IMR-90 (cell line): ENCODE measurements at regions not wholly inside any gene's neighbourhood (a gene's known extent, or its start where the extent isn't known, plus 50 kb on each side); places are given as distances from the start of the nearest gene placed in this dataset.

Source experiments
- ATAC-seq: fragments of 200-7000 bp; cut with Tn5 transposase; 2 replicates; pipeline ENCODE4 v1.9.1; 2020; ENCODE audit warnings: low read depth, mild to moderate bottlenecking, moderate library complexity
- BruUV-seq: library from RNA; stranded (reverse); fragments of 400-500 nt; replicated peaks from 2 replicates; lab custom pipeline; 2021; lab: Mats Ljungman, UMichigan
- CTCF ChIA-PET: fragments of 300-600 bp; formaldehyde crosslinking; extraction: SDS; loops from one replicate; lab custom pipeline; 2021; ENCODE audit warnings: antibody characterized with exemption; lab: Yijun Ruan, JAX
- POLR2A ChIA-PET: fragments of 300-600 bp; sonication (Branson Sonifier 250); formaldehyde crosslinking; loops from one replicate; lab custom pipeline; 2022; ENCODE audit warnings: antibody characterized with exemption; ENCODE audit not compliant: unreplicated experiment; lab: Charles Lee
- DNase-seq: peaks from one replicate; pipeline ENCODE4 v3.0.0; 2013
- H2AFZ ChIP-seq: replicated peaks from 2 replicates; pipeline ENCODE3; 2013; ENCODE audit warnings: low read length, mild to moderate bottlenecking; ENCODE audit not compliant: poor library complexity
- H2AK5ac ChIP-seq: 2 replicates; pipeline ENCODE4 v1.6.1; 2013; ENCODE audit warnings: low read depth, low read length, inconsistent platforms
- H2AK9ac ChIP-seq: replicated peaks from 2 replicates; pipeline ENCODE3; 2013; ENCODE audit warnings: mild to moderate bottlenecking, low read depth, low read length, moderate library complexity; ENCODE audit not compliant: poor library complexity
- H2BK120ac ChIP-seq: 2 replicates; pipeline ENCODE4 v1.6.1; 2013; ENCODE audit warnings: low read depth, low read length, inconsistent platforms
- H2BK15ac ChIP-seq: 3 replicates; pipeline ENCODE4 v1.6.1; 2013; ENCODE audit warnings: low read depth, low read length, inconsistent platforms
- H2BK20ac ChIP-seq: 2 replicates; pipeline ENCODE4 v1.6.1; 2013; ENCODE audit warnings: low read depth, mild to moderate bottlenecking, inconsistent platforms, low read length, moderate library complexity
- H2BK5ac ChIP-seq: 2 replicates; pipeline ENCODE4 v1.6.1; 2013; ENCODE audit warnings: mild to moderate bottlenecking, low read depth, low read length, inconsistent platforms; ENCODE audit not compliant: poor library complexity, severe bottlenecking
- H3K14ac ChIP-seq: replicated peaks from 2 replicates; pipeline ENCODE4 v1.6.1; 2013; ENCODE audit warnings: low read depth, low read length, inconsistent platforms
- H3K18ac ChIP-seq: 2 replicates; pipeline ENCODE4 v1.6.1; 2013; ENCODE audit warnings: low read depth, low read length, control low read depth
- H3K23ac ChIP-seq: 2 replicates; pipeline ENCODE4 v1.6.1; 2013; ENCODE audit warnings: low read depth, low read length, inconsistent platforms
- H3K27ac ChIP-seq: 2 replicates; pipeline ENCODE4 v1.5.1; 2013; ENCODE audit warnings: mild to moderate bottlenecking, control low read depth, low read length; ENCODE audit not compliant: insufficient read depth
- H3K27me3 ChIP-seq: 2 replicates; pipeline ENCODE4 v1.6.1; 2013; ENCODE audit warnings: low read length; ENCODE audit not compliant: control insufficient read depth, insufficient read depth
- H3K36me3 ChIP-seq: 2 replicates; pipeline ENCODE4 v1.6.1; 2013; ENCODE audit warnings: low read length, mixed read lengths; ENCODE audit not compliant: control insufficient read depth, insufficient read depth
- H3K4ac ChIP-seq: 2 replicates; pipeline ENCODE4 v1.6.1; 2013; ENCODE audit warnings: low read depth, low read length, inconsistent platforms
- H3K4me1 ChIP-seq: 2 replicates; pipeline ENCODE4 v1.6.1; 2013; ENCODE audit warnings: low read length, mixed read lengths; ENCODE audit not compliant: control insufficient read depth, insufficient read depth
- H3K4me2 ChIP-seq: 2 replicates; pipeline ENCODE4 v1.6.1; 2013; ENCODE audit warnings: low read depth, mild to moderate bottlenecking, control low read depth, low read length, moderate library complexity
- H3K4me3 ChIP-seq: 2 replicates; pipeline ENCODE4 v1.5.1; 2013; ENCODE audit warnings: low read depth, mild to moderate bottlenecking, control low read depth, low read length, moderate library complexity; ENCODE audit not compliant: insufficient read depth
- H3K56ac ChIP-seq: 2 replicates; pipeline ENCODE4 v1.6.1; 2013; ENCODE audit warnings: low read length, inconsistent platforms; ENCODE audit not compliant: insufficient read depth; ENCODE audit errors: extremely low read depth
- H3K79me1 ChIP-seq, 2 experiments: 2 replicates each; pipeline ENCODE4 v1.6.1; 2013; ENCODE audit warnings: low read length in 2 of 2, inconsistent platforms in 1 of 2, low read depth in 1 of 2
- H3K9ac ChIP-seq: 2 replicates; pipeline ENCODE4 v1.6.1; 2013; ENCODE audit warnings: low read depth, low read length, control low read depth
- H3K9me1 ChIP-seq: 2 replicates; pipeline ENCODE4 v1.6.1; 2013; ENCODE audit warnings: low read length, inconsistent platforms; ENCODE audit not compliant: insufficient read depth
- H3K9me3 ChIP-seq: 2 replicates; pipeline ENCODE4 v1.6.1; 2013; ENCODE audit warnings: low read length; ENCODE audit not compliant: control insufficient read depth, insufficient read depth
- H4K20me1 ChIP-seq: 2 replicates; pipeline ENCODE4 v1.6.1; 2013; ENCODE audit warnings: low read length, inconsistent platforms; ENCODE audit not compliant: insufficient read depth
- H4K5ac ChIP-seq: 2 replicates; pipeline ENCODE4 v1.6.1; 2013; ENCODE audit warnings: mild to moderate bottlenecking, low read depth, low read length, control low read depth
- H4K8ac ChIP-seq, 2 experiments: 2 replicates each; pipeline ENCODE4 v1.6.1; 2013; ENCODE audit warnings: low read depth in 2 of 2, low read length in 2 of 2, control low read depth in 1 of 2, inconsistent platforms in 1 of 2
- H4K91ac ChIP-seq: 2 replicates; pipeline ENCODE4 v1.6.1; 2013; ENCODE audit warnings: low read depth, low read length, inconsistent platforms; ENCODE audit not compliant: insufficient read depth
- BHLHE40 ChIP-seq: fragments of 150-350 bp; IDR thresholded peaks from 2 replicates; pipeline ENCODE4 v1.6.1; 2016; ENCODE audit warnings: mild to moderate bottlenecking, low read depth, low read length
- CEBPB ChIP-seq: IDR thresholded peaks from 2 replicates; pipeline ENCODE4 v1.6.1; 2012; ENCODE audit warnings: low read depth, low read length, improper control_type of control experiment
- CHD1 ChIP-seq: IDR thresholded peaks from 2 replicates; pipeline ENCODE4 v1.6.1; 2012; ENCODE audit warnings: low read depth, low read length, improper control_type of control experiment
- CTCF ChIP-seq: conservative IDR thresholded peaks from 2 replicates; pipeline ENCODE4 v1.5.1; 2012; ENCODE audit warnings: mild to moderate bottlenecking, low read depth, low read length, improper control_type of control experiment
- FOS ChIP-seq: fragments of 150-350 bp; IDR thresholded peaks from 2 replicates; pipeline ENCODE4 v1.6.1; 2016; ENCODE audit warnings: low read depth, low read length
- MAFK ChIP-seq: IDR thresholded peaks from 2 replicates; pipeline ENCODE4 v1.6.1; 2012; ENCODE audit warnings: low read depth, low read length, improper control_type of control experiment
- MAZ ChIP-seq: IDR thresholded peaks from 2 replicates; pipeline ENCODE4 v1.6.1; 2012; ENCODE audit warnings: low read depth, mild to moderate bottlenecking, low read length, improper control_type of control experiment, moderate library complexity, borderline replicate concordance
- MXI1 ChIP-seq: IDR thresholded peaks from 2 replicates; pipeline ENCODE4 v1.6.1; 2012; ENCODE audit warnings: low read depth, mild to moderate bottlenecking, low read length, moderate library complexity, borderline replicate concordance
- NFE2L2 ChIP-seq: fragments of 150-350 bp; IDR thresholded peaks from 2 replicates; pipeline ENCODE4 v1.6.1; 2016; ENCODE audit warnings: low read depth, mild to moderate bottlenecking, low read length
- POLR2A ChIP-seq: IDR thresholded peaks from 2 replicates; pipeline ENCODE4 v1.6.1; 2012; ENCODE audit warnings: mild to moderate bottlenecking, low read depth, low read length
- RAD21 ChIP-seq: IDR thresholded peaks from 2 replicates; pipeline ENCODE4 v1.6.1; 2012; ENCODE audit warnings: low read length, improper control_type of control experiment
- RCOR1 ChIP-seq: IDR thresholded peaks from 2 replicates; pipeline ENCODE4 v1.6.1; 2012; ENCODE audit warnings: mild to moderate bottlenecking, low read length, improper control_type of control experiment; ENCODE audit not compliant: insufficient replicate concordance
- RFX5 ChIP-seq: IDR thresholded peaks from 2 replicates; pipeline ENCODE4 v1.8.0; 2012; ENCODE audit warnings: low read depth, mild to moderate bottlenecking, low read length, moderate library complexity
- SMC3 ChIP-seq: fragments of 150-350 bp; IDR thresholded peaks from 2 replicates; pipeline ENCODE4 v1.6.1; 2016; ENCODE audit warnings: low read depth, mild to moderate bottlenecking, antibody characterized with exemption, low read length, moderate library complexity
- whole genome bisulfite sequencing, 2 experiments: methylation state at CpG; one replicate each; pipeline versions ENCODE4 v1.1.5 to v1.1.7; 2013; ENCODE audit warnings: missing lambda C conversion rate in 2 of 2; ENCODE audit not compliant: insufficient read length in 1 of 2; ENCODE audit errors: extremely low coverage in 2 of 2; 5-methylcytosine and 5-hydroxymethylcytosine counted together
- dilution Hi-C: fragments of 300-500 bp; cut with HindIII; formaldehyde crosslinking; loops from one replicate; pipeline ENCODE4 v1.14.3; 2018; ENCODE audit warnings: low sequenced_read_pairs; ENCODE audit not compliant: unreplicated experiment
- in situ Hi-C: fragments of 300-500 bp; cut with MboI; formaldehyde crosslinking; loops from 3 replicates; pipeline ENCODE4 v1.14.3; 2019; ENCODE audit warnings: low sequenced_read_pairs, inconsistent platforms, mixed read lengths
- intact Hi-C: fragments of 100-400 bp; cut with micrococcal nuclease; formaldehyde crosslinking; loops from 2 replicates; pipeline ENCODE4 v1.10.0; 2022
- TF ChIP-seq, protein P1 (sequence below): fragments of 150-350 bp; IDR thresholded peaks from 2 replicates; pipeline ENCODE4 v1.6.1; 2017; ENCODE audit warnings: mild to moderate bottlenecking, antibody characterized with exemption, low read length, low read depth
- TF ChIP-seq, protein P2 (sequence below): fragments of 150-350 bp; IDR thresholded peaks from 2 replicates; pipeline ENCODE4 v1.6.1; 2016; ENCODE audit warnings: low read depth, mild to moderate bottlenecking, low read length, moderate library complexity, borderline replicate concordance

DNA sequence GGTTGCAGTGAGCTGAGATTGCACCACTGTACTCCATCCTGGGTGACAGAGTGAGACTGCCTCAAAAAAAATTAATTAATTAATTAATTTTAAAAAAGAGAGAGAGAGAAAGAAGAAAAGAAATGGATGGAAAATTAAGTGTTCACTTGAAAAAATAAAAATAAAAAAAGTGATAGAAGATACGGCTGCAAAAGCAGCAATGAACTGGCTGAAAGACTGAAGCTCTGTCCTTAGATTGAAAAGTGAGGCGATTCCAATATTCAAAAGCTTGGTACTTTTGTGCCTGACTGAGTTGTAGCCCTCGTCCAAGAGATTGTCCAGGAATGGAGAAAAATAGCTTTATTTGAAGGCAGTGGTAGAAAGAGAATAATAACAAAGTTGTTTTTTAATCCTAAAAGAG, 154.6 kb downstream of the ADSS2 start:
- BruUV-seq = no TSS peak
- intact Hi-C loops = no loop called here

More for the DNA sequence above, 154.6 kb downstream of the ADSS2 start:
- TF ChIP-seq SMC3 = no peak
- TF ChIP-seq RFX5 = no peak
- TF ChIP-seq MAZ = no peak
- TF ChIP-seq BHLHE40 = no peak
- no peak for TF ChIP-seq NFE2L2
- TF ChIP-seq CHD1 = no peak
- no peak for TF ChIP-seq POLR2A
- TF ChIP-seq RAD21 = no peak
- no peak for TF ChIP-seq CEBPB
- TF ChIP-seq MAFK = no peak
- TF ChIP-seq, protein P1, sequence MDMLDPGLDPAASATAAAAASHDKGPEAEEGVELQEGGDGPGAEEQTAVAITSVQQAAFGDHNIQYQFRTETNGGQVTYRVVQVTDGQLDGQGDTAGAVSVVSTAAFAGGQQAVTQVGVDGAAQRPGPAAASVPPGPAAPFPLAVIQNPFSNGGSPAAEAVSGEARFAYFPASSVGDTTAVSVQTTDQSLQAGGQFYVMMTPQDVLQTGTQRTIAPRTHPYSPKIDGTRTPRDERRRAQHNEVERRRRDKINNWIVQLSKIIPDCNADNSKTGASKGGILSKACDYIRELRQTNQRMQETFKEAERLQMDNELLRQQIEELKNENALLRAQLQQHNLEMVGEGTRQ = no peak
- TF ChIP-seq, protein P2, sequence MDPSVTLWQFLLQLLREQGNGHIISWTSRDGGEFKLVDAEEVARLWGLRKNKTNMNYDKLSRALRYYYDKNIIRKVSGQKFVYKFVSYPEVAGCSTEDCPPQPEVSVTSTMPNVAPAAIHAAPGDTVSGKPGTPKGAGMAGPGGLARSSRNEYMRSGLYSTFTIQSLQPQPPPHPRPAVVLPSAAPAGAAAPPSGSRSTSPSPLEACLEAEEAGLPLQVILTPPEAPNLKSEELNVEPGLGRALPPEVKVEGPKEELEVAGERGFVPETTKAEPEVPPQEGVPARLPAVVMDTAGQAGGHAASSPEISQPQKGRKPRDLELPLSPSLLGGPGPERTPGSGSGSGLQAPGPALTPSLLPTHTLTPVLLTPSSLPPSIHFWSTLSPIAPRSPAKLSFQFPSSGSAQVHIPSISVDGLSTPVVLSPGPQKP = no peak
- no peak for TF ChIP-seq FOS
- no peak for TF ChIP-seq MXI1
- TF ChIP-seq CTCF = no peak
- no peak for TF ChIP-seq RCOR1
- ChIA-PET POLR2A (no interaction called here), CTCF (no interaction called here)
- Histone ChIP-seq H4K91ac (no peak overlapping the region), H3K18ac (no peak overlapping the region), H3K4ac (no peak overlapping the region), H3K9me1 (no peaks in the 10 kb centered on the region), H2BK20ac (no peak overlapping the region), H3K56ac (no peak overlapping the region), H3K27ac (no peak overlapping the region), H4K5ac (no peak overlapping the region), H3K27me3 (no peaks in the 10 kb centered on the region), H2BK15ac (no peak overlapping the region), H2BK120ac (no peak overlapping the region), H3K4me3 (no peak overlapping the region), H3K9me3 (no peaks in the 10 kb centered on the region), H4K8ac (no peak overlapping the region), H3K4me1 (no peaks in the 10 kb centered on the region), H3K14ac (no peak overlapping the region), H4K20me1 (no peaks in the 10 kb centered on the region), H2AK5ac (no peak overlapping the region), H3K36me3 (no peaks in the 10 kb centered on the region), H3K23ac (no peak overlapping the region), H3K9ac (no peak overlapping the region), H3K4me2 (no peak overlapping the region), H3K79me1 (no peaks in the 10 kb centered on the region), H2AFZ (no peak overlapping the region), H2BK5ac (no peak overlapping the region), H2AK9ac (no peak overlapping the region)
- ATAC-seq (no peak), DNase-seq (no peak)
- 96% methylated on average over 3 of the region's 3 CpGs; no CpG with 5 or more reads in 1 of the 2 experiments for WGBS, 2 experiments
- dilution Hi-C loops (no loop called here), in situ Hi-C loops (loop anchor here (25.0 kb wide), 1 partner anchor 810 kb away; no protein-coding TSS in a partner anchor)
